ENCODE measurements at regions not wholly inside any gene's neighbourhood (a gene's known extent, or its start where the extent isn't known, plus 50 kb on each side); places are given as distances from the start of the nearest gene placed in this dataset.

- no peak for DNase-seq
These were observed 125.4 kb upstream of the ARHGAP20 start for GRCh38 chr11:110837603-110838002.

- DNase-seq = no peak
These were observed 122.9 kb upstream of the ARHGAP20 start for GRCh38 chr11:110835106-110835505.

- DNase-seq = no peak
These were observed 120.8 kb upstream of the ARHGAP20 start for GRCh38 chr11:110833033-110833484.

GRCh38 chr11:110832539-110832938, 120.3 kb upstream of the ARHGAP20 start:
- no peak for DNase-seq

- DNase-seq = no peak
These were observed 119.8 kb upstream of the ARHGAP20 start for GRCh38 chr11:110832080-110832479.

GRCh38 chr11:110830747-110831146, 118.5 kb upstream of the ARHGAP20 start:
- DNase-seq = no peak

GRCh38 chr11:110830344-110830743, 118.1 kb upstream of the ARHGAP20 start:
- no peak for DNase-seq

GRCh38 chr11:110829873-110830272, 117.6 kb upstream of the ARHGAP20 start:
- no peak for DNase-seq

- no peak for DNase-seq
These were observed 115.8 kb upstream of the ARHGAP20 start for GRCh38 chr11:110828086-110828485.

GRCh38 chr11:110827276-110827675, 115.0 kb upstream of the ARHGAP20 start:
- DNase-seq = no peak

GRCh38 chr11:110824912-110825620, 112.8 kb upstream of the ARHGAP20 start:
- no peak for DNase-seq

GRCh38 chr11:110818032-110818687, 105.9 kb upstream of the ARHGAP20 start:
- DNase-seq = no peak

GRCh38 chr11:110812086-110812733, 100.0 kb upstream of the ARHGAP20 start:
- DNase-seq = peak in 1 of 56 donors; percentile 1

GRCh38 chr11:110809417-110810199, 97.4 kb upstream of the ARHGAP20 start:
- DNase-seq = no peak

- DNase-seq = no peak
These were observed 96.0 kb upstream of the ARHGAP20 start for GRCh38 chr11:110808248-110808647.

- DNase-seq = no peak
These were observed 95.6 kb upstream of the ARHGAP20 start for GRCh38 chr11:110807801-110808200.

GRCh38 chr11:110805756-110806155, 93.5 kb upstream of the ARHGAP20 start:
- no peak for DNase-seq

GRCh38 chr11:110802162-110802561, 89.9 kb upstream of the ARHGAP20 start:
- DNase-seq = no peak

GRCh38 chr11:110801328-110801727, 89.1 kb upstream of the ARHGAP20 start:
- DNase-seq = no peak

GRCh38 chr11:110798201-110798900, 86.1 kb upstream of the ARHGAP20 start:
- no peak for DNase-seq

GRCh38 chr11:110797453-110797852, 85.2 kb upstream of the ARHGAP20 start:
- DNase-seq = peak in 1 of 56 donors; percentile 3

Measured in amygdala (tissue), 56 donors.